GM19324 (cell line): ENCODE measurements at regions not wholly inside any gene's neighbourhood (a gene's known extent, or its start where the extent isn't known, plus 50 kb on each side); places are given as distances from the start of the nearest gene placed in this dataset.
A peak's percentile ranks its signal among the peaks of the same experiment; 100 is the strongest.
"Not testable (repeated sequence)": the region's sequence is repeated elsewhere in the genome, so short reads cannot be mapped to it uniquely, and the experiment has no call there.

ENCODE experiments used
- ATAC-seq: cut with Tn5 transposase; IDR thresholded peaks from one replicate; pipeline ENCODE4 v1.9.1; 2021; ENCODE audit warnings: mild to moderate bottlenecking, moderate library complexity; ENCODE audit not compliant: unreplicated experiment, low FRiP score

- ATAC-seq = no peak
These were observed 185.0 kb upstream of the NRXN3 start for GRCh38 chr14:77985211-77985615.

DNA sequence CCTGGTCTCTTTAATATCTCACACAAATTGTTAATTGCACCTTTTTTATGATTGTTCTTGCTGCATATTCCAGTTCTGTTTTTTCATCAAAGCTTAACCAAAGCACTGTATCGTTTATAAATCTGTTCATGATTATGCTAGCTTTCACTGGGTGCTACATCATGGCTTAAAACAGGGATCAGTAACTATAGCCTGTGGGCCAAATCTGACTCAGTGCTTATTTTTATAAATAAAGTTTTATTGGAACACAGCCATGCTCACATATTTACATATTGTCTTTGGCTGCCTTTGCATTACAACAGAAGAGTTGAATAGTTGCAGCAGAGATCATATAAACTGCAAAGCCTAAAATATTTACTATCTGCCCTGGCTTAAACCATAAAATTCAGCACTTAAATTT, 183.4 kb upstream of the NRXN3 start:
- ATAC-seq = no peak

GRCh38 chr14:77988096-77988870, 181.9 kb upstream of the NRXN3 start:
- ATAC-seq = no peak

DNA sequence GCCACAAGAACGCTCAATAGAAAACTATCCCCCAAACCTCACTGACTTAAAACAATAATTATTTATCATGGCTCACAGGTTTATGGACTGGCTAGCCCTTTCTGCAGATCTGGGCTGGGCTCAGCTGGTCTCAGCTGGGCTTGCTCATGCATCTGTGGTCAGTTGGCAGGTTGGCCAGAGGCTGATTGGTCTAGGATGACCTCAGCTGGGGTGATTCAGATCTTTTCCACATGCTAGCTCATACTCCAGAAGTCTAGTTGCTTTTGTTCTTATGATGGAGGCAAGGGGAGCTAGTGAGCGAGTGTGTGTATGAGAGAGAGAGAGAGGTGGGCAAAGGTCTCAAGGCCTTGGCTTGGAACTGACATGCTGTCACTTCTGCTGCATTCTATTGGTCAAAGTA, 181.2 kb upstream of the NRXN3 start:
- no peak for ATAC-seq

GRCh38 chr14:77989441-77989991, 180.7 kb upstream of the NRXN3 start:
- no peak for ATAC-seq

- ATAC-seq = no peak
These were observed 179.8 kb upstream of the NRXN3 start for GRCh38 chr14:77990337-77990736.

- ATAC-seq = no peak
These were observed 178.9 kb upstream of the NRXN3 start for GRCh38 chr14:77991128-77991772.

DNA sequence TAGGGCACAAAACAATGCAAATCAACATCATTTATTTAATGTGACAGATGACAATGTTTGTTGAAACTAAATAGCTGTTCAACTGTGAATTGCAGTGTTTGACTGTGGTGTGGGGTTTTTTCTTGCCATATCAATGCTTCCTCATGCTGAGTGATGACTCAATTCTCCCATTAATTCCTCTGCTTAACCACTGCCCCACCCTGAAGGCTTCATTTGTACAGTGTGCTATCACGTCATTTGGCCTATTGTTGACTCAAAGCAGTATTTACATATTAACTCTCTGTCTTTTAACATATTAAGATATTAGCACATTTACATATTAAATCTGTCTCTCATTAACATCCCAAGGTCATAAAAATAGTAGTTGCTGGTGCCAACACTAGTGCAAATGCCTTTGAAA, 164.8 kb upstream of the NRXN3 start:
- ATAC-seq = no peak

GRCh38 chr14:78007160-78007559, 163.0 kb upstream of the NRXN3 start:
- no peak for ATAC-seq

DNA sequence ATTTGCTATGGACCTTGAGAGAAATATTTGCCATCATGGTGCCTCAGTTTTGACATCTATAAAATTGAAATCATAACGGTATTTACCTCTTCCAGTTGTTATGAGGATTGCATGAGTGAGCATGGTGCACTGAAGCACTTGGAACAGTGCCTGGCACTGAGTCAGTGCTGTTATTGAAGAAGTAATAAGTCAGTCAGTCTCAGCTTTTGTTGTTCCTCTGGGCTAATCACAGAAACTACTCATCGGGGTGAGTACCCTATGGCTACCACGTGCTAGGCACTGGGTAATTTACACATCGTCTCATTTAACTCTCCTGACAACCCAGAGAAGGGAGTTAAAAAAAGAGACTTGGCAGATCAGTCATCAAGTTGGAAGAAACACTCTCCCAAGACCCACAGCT, 159.5 kb upstream of the NRXN3 start:
- no peak for ATAC-seq

DNA sequence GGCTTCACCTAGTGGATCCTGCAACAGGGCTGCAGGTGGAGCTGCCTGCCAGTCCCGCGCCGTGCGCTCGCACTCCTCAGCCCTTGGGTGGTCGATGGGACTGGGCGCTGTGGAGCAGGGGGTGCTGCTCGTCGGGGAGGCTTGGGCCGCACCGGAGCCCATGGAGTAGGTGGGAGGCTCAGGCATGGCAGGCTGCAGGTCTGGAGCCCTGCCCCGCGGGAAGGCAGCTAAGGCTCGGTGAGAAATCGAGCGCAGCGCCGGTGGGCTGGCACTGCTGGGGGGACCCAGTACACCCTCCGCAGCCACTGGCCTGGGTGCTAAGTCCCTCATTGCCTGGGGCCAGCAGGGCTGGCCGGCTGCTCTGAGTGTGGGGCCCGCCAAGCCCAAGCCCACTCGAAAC, 156.3 kb upstream of the NRXN3 start:
- ATAC-seq = not testable (repeated sequence)

DNA sequence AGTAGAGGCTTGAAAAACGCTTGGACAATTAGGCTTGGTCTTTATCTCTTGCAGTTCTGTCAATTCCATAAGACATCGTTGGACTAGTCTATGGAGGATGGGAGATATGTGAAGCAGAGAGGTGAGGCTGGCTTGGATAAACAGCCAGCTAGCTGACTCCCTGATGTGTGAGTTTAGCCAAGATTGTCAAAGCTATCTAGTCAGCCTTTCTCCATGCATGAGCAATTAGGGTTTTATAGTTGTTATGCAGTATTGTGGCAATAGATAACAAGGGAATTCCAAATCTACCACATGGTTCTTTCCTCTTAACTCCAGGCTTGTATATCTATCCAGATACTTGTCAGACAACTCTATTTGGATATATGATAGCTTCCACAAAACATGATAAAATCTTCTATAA, 153.6 kb upstream of the NRXN3 start:
- ATAC-seq = no peak

DNA sequence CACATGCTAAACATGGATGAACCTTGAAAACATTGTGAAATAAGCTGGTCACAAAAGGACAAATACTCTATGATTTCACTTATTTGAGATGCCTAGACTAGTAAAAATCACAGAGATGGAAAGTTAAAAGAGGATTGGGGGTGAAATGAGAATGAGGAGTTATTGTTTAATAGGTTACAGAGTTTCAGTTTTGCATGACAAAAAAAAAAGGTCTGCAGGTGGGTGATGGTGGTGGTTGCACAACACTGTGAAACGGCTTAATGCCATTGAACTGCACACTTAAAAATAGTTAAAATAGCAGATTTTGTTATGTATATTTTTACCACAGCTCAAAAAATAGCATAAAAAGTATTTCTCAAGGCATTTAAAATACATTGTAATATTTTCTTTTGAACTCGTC, 151.9 kb upstream of the NRXN3 start:
- no peak for ATAC-seq

DNA sequence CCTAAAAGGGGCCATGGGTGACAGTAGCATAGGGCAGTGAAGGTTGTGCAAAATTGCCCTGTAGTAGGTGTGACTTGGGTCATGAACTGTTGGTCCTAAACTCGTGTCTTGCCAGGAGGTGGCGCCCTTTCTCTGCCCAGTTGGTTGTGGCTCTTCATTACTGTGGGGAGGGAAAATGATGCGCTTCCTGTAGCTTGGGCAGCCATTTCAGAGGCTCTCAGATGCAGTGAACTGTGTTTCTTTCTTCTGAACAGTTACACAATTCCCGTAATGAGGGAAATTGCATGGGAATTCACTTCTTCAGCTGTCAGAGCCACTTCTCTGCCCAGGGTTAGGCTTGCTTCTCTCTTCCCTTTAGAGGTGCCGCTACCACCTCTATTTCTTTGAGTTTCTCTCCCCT, 148.1 kb upstream of the NRXN3 start:
- peak; percentile 78 for ATAC-seq

DNA sequence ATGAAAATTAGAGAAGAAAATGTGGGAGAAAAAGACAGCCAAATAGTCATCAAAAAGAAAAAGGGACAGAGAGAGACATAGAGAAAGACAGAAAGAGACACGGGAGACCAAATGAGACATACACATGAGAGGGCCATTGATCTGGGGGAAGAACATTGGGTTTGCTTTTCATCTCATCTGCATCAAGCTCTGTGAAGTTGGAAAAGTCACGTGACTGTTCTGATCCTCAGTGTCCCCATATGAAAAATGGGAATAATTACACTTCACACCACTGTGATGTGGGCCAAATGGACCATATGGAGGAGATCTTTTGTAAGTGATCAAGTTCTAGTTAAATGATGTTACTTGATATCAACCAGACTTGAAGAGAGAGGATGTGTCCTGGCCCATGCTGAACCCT, 147.1 kb upstream of the NRXN3 start:
- no peak for ATAC-seq

DNA sequence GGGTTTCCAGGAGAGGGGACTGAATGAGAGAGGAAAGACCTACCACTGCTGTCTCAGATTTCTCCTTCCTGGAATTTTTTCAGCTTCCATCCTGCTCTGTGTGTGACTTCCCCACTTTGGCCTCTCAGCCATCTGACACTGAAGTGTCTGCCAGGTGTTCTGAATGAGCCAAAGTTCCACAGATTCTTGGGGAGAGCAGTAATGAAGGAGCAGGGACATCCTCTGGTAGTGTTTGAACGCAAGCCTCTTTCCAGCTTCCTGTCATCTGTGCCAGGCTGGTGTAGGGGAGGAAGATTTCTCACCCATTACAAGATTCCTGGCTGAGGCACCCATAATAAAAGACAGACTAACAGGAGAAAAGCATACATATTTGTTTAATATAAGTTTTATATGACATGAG, 141.7 kb upstream of the NRXN3 start:
- ATAC-seq = no peak

DNA sequence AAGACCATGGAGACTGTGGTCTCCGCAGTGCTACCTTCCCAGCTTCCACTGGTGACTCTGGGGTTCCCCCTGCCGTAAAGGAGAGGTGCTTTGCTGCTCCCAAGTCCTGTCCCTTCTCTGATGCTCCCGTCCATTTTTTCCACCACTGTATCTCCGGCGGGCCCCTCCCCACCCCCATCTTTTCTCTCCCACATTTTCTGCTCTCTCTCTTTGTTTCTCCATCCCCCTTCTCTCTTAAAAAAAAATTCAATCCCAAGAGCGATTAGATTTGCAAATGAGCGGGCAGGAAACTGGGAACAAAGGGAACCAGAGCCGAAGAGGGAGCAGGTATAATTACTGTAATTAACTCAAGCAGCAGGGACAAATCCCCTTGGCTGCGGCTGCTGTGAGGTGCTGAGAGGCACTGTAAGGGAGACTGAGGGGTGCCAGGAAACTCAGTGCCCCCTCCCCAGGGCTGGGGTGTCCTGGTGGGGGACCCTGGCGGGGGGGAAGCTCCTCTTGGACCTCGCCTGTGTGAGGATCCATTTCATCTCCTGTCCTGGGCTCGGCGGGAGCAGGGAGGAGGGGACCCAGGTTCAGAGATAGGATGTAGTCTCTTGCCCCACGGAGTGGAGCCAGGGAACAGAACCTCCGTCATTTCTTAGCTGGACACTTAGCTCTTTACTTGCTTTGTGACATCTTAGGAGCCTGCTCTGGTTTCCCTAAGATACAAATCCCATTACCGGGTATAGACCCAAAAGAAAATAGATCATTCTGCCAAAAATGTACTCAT, 140.4 kb upstream of the NRXN3 start:
- ATAC-seq = no peak

DNA sequence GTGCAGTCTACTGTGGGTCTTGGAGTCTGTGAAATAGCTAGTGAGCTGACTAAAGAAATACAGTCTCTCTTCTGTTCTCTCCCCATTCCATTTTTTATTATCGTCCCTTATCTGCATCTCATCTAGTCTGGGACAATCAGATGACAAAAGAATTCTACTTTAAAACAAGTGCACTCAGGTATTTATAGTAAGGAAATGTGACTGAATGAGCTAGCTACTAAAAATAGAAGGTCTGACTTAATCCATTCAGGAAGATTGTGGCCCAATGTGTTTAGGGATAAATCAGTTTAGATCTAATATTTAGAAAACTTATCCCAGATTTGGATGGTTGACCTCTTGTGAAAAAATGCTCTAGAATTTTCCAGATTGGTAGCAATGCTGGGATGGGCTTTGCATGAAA, 126.8 kb upstream of the NRXN3 start:
- ATAC-seq = no peak

- ATAC-seq = no peak
These were observed 122.1 kb upstream of the NRXN3 start for GRCh38 chr14:78048120-78048519.

DNA sequence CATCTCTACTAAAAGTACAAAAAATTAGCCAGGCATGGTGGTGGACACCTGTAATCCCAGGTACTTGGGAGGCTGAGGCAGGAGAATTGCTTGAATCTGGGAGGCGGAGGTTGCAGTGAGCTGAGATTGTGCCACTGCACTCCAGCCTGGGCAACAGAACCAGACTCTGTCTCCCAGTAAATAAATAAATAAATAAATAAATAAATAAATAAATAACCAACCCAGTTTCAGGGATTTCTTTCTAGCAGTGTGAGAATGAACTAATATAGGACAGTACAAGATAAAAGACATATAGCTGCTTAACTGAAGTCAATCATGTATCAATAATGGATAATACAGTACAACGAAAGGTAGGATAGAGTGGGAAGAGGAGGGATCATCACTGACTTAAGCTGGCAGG, 113.3 kb upstream of the NRXN3 start:
- ATAC-seq = not testable (repeated sequence)

GRCh38 chr14:78070344-78070743, 99.8 kb upstream of the NRXN3 start:
- no peak for ATAC-seq
